Breast epithelium (tissue), 3 donors: ENCODE measurements at regions not wholly inside any gene's neighbourhood (a gene's known extent, or its start where the extent isn't known, plus 50 kb on each side); places are given as distances from the start of the nearest gene placed in this dataset.

Source experiments
- CTCF ChIP-seq, 3 donors: fragments of 450-650 bp; IDR thresholded peaks; one replicate each; pipeline ENCODE4 v1.5.1; 2016 to 2017; ENCODE audit warnings: antibody characterized with exemption in 3 of 3, mild to moderate bottlenecking in 3 of 3, moderate library complexity in 3 of 3
- POLR2A ChIP-seq: fragments of 450-650 bp; IDR thresholded peaks from one replicate; pipeline ENCODE4 v1.6.1; 2016; ENCODE audit warnings: antibody characterized with exemption, mild to moderate bottlenecking, moderate library complexity
- POLR2AphosphoS5 ChIP-seq, 3 donors: sonication (generic); formaldehyde crosslinking; IDR thresholded peaks; one replicate each; pipeline ENCODE4 v1.6.1; 2017; ENCODE audit warnings: antibody characterized with exemption in 3 of 3

DNA sequence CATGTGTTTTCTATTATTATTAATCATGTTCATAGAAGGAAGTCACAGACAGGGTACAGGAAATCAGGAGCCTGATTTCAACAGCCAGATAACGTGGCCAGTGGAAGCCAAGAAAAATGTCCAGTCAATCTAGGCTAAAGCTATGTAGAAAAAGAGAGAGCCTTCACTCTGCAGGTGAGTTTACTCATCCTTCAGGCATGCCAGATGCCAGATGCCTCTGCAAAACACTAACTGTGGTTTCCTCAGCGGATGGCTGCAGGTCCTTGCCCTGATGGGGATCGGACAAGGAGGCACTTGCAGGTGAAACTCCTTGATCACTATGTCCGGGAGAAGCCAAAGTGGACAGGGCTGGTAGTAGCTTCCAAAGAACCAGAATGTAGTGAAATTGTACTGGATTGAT lies 962.3 kb upstream of the RAG2 start:
- TF ChIP-seq POLR2A (no peak), CTCF (IDR thresholded peaks at IDR 0.05) (no peak), POLR2AphosphoS5 (IDR thresholded peaks at IDR 0.05) (no peak)
